ENCODE measurements at regions not wholly inside any gene's neighbourhood (a gene's known extent, or its start where the extent isn't known, plus 50 kb on each side); places are given as distances from the start of the nearest gene placed in this dataset.
"Not testable (repeated sequence)": the region's sequence is repeated elsewhere in the genome, so short reads cannot be mapped to it uniquely, and the experiment has no call there.

DNA sequence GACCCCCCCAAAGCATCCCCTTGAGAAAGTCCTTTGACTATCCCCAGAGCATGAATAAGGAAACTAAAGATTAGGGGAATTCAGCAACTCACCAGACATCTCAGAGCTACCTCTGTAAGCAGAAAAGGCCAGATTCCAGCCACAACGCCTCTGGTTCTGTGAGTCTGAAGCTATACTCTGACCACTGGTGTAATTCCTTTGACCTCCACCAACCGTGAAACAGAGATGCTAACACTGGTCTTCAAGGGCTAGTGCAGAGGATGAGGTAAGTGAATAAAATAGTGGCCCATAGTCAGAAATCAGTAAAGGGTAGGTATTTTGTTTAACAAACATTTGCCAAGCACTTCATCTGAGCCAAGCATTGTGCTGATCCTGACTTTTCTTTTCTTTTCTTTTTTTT, 353.4 kb downstream of the NPIPA8 start:
- no peak for DNase-seq

DNA sequence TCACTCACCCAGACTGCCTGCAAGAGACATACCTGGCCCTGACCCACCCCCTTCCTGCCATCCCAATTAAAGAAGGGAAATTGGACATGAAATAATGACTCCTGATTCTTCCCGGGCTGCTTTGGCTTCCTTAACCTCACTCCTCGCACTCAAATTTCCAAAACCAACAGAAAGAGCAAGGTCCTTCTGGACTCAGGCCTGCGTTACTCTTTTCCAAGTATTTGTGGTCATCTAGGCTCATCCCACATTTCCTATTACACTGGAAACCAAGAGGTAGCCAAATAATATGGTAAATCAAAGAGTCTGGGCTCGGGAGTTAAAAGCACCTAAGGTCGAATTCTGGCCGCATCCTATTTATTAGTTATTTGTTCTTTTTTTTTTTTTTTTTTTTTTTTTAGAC, 359.3 kb downstream of the NPIPA8 start:
- no peak for DNase-seq

DNA sequence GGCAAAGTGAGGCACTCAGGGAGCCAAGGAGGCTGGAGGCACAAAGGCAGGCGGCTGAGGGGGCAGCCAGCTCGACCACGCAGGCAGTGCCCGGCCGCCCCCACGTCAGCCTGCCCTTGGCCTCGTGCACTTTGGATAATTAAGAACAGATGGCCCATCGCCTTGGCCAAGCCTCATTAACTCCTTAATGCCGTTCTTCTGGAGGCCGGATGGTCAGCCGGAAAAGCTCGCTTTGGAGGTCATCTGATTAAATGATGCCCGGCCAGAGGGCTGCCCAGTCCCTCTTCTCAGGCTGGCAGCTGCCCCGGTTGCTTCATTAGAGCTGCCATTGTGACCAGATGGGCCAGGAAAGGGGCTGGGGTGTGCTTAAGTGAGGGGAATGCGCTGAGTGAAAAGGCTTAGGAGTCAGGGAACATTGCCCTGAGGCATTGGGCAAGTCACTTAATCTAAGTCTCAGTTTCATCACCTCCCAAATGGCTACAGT, 364.0 kb downstream of the NPIPA8 start:
- DNase-seq, result peak; percentile 71 to 89

DNA sequence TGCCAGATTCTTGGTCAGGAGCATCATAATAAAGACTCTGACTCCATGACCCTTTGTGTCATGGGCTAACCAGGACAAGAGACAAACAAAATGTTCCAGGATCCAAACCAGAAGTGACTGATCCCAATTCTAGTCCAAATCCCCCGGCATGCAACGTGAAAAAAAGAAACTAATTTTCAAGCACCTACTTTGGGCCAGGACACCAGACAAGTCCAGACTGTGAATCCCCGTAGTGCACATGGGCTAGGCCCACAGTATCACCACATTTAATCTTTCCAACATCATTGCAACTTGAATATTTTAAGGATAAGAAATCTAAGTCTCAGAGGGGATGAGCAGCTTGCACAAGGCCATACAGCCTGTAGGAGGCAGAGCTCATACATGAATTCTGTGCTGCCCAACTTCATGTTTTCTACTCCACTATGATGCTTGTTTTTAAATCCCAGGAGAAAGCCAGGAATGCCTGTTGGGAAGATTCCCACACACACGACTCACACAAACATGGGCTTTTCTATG, 365.7 kb downstream of the NPIPA8 start:
- peak in 1 of 2 experiments; percentile 18 for DNase-seq

DNA sequence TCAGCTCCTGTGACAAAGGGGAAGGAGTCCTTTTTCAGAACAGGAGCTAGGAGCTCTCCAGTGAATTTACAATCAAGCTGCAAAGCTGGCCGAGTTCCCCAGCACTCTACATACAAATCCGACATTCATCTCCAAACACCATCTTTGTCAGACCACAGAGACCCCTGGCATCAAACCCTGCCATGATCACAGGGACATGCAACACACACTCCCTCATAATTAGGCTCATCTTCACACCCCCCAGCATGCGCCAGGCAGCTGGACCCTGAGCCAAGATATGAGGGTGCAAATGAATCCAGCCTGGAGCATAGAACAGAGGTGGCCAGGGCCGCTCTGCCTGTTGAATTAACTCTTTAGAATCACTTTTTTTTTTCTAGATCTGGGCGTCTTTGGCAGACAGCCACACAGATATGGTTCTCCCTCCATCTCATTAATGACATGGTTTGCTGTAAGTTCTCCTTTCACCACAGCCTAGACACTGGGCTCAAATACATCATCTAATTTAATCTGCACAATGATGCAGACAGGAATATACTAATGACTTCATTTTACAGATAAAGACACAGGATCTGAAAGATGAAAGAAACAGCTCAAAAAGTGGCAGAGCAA, 366.3 kb downstream of the NPIPA8 start:
- DNase-seq, result no peak

DNA sequence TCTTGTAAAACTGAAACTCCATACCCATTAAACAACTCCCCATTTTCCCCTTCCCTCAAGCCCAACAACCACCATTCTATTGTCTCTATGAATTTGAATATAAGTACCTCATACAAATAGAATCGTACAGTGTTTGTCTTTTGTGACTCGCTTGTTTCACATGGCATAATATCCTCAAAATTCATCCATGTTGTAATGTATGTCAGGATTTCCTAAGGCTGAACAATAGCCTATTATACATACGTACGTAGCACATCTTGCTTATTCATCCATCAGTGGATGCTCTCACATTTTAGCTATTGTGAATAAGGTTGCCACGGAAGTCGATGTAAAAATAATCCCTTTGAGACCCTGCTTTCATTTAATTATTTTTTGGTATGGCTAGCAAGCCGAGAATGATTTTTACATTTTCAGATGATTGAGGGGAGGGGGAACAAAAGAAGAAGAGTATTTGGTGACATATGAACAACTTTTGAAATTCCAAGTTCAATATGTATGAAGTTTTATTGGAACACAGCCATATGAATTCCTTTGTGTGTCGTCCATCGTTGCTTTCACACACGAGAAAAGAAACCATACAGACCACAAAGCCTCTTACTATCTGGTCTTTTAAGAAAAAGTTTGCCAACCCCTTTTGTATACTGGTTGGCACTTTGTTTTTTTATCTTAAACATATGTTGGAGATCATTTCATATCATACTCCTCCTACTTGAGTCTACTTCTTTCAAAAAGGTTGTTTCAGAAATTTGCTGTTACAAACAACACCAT, 371.2 kb downstream of the NPIPA8 start:
- DNase-seq, result no peak

DNA sequence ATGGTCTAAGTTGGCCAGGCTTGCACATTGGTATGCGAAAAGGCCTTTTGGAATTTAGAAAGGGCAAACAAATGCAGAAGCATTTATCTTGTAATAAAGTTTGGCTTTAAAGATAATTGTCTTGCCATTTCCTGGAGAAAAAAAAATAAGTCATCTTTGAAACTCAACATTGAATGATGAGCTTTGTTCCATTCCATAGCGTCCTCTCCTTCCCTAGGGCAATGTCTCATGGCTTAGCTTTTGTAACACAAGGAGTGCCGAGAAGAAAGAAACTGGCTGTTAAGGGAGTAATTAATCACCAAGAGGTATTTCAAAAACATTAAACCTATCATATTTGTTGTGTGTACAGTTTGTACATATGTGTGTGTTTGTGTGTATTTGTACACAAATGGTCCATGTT, 372.3 kb downstream of the NPIPA8 start:
- DNase-seq, result no peak

DNA sequence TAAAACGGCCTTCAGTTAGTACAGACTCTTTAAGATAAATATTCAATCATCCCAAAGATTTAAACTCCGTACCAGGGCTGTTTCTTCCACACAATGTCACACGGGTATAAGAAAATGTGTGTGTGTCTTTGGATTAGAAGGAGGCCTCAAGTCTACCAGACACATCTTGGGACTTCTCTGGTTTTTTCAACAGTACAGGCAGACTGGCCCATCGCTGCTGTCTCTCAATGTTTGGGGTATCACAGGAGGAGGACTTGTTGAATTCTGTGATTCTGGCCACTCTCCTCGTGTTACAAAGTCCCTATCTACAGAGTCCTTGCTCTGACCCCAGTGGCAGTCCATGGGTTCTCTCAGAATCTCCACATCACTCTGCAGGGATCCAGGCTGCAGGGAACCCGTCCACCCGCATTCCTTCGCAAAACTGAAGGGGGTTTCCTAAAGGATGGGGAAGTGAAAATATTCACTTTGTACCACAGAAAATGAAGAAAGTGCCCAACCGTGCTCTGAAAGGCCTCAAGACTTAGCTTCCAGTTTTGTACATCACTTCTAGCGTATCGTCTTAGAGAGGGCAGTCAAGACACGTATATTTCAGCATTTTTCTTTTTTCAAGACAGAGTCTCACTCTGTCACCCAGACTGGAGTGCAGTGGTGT, 373.2 kb downstream of the NPIPA8 start:
- DNase-seq, result no peak

DNA sequence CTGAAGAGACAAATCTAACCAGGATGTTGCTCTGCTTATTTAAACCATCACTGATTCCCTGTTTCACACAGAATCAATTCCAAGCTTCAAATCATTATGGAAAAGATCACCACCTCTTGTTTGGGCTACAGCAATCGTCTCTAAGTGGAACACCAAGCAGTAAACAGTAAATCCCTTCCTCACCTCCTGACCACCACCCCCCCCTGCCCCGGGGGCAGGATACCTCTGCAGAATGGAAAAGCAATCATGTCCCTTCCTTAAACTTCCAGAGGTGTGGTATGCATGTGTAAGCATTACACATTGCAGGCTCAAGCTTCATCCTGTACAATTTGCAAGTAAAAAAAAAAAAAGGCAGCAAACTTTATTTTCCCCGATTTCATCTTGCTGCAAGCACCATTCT, 373.8 kb downstream of the NPIPA8 start:
- DNase-seq, result no peak

DNA sequence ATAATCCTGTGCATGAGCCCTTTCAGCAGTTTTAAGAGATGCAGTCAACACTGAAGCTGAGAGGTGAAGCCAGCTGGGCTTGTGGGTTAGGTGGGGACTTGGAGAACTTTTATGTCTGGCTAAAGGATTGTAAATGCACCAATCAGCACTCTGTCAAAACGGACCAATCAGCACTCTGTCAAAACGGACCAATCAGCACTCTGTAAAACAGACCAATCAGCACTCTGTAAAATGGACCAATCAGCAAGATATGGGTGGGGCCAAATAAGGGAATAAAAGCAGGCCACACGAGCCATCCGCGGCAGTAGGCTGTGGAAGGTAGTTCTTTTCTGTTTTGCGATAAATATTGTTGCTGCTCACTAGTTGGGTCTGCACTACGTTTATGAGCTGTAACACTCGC, 374.7 kb downstream of the NPIPA8 start:
- not testable (repeated sequence) for DNase-seq

DNA sequence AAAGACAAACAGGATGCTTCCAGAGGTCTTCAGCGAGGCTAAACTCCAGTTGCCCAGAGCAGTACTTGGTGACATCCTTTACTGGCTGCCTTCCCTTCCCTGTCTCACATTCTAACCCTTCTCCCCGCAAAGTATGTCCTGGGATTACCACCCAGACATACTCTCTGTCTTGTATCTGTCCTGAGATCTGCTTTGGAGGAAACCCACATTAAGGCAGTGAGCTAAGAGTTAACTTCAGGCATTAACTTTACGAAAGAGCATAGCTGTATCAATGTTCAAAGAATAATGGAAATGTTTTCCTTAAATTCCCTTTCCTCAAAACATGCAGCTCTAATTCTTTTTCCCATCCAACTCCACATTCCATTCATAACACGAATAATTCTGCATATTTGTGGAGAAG, 385.2 kb downstream of the NPIPA8 start:
- DNase-seq, result no peak

DNA sequence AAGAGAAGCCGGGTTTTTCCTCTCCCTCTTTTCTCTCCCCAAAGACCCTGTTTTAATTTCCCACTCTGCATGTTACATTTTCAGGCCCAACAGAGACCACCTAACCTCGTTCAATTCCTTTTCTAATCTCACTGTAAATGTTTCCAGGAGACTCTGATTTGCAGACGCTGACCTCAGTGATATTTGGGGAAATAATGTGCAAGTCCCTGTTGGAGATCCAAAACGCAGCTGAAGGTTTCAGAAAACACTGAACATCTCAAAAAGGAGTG, 386.6 kb downstream of the NPIPA8 start:
- no peak for DNase-seq

DNA sequence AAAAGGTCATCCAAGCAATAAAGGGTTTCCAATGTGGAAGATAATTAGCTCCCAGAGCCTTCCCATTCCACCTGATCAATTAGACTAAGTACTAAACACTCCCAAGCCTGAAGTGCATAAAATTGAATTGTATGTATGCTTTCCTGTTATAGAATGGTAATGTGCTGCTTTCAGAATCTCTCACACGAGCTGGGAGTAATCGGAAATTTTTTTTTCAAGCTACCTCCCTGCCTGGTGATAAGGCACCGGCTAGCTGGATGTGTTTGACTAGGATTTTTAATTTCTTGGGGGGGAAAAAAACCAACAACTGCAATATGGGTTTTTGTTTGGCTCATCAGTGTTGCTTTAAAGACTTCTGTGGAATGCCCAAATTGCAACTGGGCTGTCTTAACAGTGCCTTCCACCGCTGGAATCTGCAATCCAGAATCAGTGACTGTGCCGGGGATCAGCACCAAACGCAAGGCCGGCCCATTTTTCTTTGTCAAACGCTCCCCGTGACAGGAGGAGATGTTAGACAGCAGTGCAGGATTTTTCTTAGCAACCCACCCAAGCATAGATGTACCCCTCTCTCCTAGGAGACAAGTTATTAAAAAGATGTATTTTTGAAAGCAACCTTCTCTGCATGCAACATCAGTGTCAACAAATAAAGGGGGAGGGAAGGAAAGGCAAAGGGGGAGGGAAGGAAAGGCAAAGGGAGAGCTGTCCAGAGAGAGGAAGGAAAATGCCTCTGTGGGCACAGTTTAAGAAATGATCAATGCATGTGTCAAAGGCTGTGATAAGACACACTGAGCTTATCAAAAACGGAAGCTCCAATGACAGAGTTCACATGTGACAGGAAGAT, 387.2 kb downstream of the NPIPA8 start:
- no peak for DNase-seq

DNA sequence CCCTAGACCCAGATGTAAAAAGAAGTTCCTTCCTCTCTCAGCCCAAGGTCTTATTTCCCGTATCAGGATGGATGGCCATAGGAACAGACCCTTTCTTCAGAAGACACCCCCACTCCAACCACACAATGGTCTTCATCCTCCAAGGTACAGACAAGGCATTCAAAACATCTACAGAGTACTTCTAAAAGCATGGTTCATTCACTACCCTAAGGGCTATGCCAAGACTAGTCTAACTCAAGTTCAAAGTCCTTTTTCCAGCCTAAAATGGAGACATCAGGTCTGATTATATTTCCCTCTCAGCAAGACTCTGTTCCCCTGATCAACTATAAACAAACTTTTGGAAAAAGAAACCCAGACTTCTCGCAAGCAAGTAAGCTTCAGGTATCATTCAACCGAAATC, 388.9 kb downstream of the NPIPA8 start:
- no peak for DNase-seq

DNA sequence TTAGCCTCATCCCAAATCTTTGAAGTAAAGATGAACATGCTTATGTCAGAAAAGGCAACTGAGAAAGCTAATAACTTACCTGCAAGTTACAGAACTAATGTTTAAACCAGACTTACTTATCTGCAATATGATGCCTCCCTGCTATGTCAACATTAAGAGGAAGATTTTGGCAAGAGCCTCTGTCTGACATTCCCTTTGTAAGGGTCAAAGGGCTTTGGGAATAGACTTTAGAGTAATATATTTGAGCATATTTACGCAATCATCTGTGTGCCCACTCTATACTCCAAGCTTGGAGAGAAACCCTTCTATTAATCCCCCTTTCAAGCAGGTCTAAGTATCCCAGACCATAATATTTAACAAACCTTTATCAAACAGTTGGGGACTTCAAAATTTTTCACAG, 389.4 kb downstream of the NPIPA8 start:
- no peak for DNase-seq

DNA sequence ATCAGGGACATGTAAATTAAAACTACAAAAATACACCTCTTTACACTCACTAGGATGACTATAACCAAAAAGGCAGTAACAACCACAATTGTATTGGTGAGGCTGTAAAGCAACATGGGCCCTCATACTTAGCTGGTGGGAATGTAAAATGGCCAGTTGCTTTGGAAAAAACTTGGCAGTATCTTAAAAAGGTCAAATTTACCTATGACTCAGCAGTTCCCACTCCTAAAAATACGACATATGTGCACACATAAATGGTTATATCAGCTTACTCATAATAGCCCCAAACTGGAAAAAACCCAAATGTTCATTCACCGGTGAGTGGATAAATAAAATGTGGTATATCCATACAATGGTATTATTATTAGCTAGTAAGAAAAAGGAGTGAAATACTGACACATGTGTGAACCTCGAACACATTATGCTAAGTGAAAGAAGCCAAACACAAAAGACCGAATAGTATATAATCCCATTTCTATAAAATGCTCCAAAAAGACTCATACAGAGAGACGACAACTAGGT, 391.4 kb downstream of the NPIPA8 start:
- DNase-seq, result peak in 1 of 2 experiments; percentile 13

DNA sequence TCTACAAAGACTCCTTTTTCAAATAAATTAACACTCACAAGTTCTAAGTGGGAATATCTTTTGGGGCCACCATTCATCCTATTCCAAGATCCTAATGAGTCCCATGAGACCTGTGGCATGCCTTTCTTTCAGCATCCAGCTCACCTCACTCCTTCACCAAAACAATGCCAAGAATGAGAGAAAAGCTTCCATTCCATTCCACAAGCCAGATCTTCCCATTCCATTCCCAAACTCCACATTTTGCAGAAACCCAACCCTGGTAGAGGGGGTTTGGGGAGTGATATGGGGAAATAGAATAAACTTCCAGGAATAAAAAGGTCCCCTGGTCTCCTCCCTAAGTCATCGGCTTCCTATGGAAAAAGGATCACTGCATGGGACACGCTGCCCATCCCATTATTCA, 392.2 kb downstream of the NPIPA8 start:
- DNase-seq, result no peak

DNA sequence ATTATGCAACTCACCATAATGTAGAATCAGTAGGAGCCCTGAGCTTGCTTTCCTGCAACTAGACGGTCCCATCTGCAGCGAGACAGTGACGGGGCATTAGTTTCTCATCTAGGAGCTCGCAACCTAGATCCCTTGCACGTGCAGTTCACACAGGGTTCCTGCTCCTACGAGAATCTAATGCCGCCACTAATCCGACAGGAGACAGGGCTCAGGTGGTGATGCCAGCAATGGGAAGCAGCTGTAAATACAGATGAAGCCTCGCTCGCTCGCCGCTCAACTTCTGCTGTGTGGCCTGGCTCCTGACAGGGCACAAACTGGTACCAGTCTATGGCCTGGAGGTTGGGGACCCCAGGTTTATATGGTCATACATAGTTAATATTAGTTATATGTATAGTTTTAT, 394.5 kb downstream of the NPIPA8 start:
- DNase-seq, result peak; percentile 12 to 69

DNA sequence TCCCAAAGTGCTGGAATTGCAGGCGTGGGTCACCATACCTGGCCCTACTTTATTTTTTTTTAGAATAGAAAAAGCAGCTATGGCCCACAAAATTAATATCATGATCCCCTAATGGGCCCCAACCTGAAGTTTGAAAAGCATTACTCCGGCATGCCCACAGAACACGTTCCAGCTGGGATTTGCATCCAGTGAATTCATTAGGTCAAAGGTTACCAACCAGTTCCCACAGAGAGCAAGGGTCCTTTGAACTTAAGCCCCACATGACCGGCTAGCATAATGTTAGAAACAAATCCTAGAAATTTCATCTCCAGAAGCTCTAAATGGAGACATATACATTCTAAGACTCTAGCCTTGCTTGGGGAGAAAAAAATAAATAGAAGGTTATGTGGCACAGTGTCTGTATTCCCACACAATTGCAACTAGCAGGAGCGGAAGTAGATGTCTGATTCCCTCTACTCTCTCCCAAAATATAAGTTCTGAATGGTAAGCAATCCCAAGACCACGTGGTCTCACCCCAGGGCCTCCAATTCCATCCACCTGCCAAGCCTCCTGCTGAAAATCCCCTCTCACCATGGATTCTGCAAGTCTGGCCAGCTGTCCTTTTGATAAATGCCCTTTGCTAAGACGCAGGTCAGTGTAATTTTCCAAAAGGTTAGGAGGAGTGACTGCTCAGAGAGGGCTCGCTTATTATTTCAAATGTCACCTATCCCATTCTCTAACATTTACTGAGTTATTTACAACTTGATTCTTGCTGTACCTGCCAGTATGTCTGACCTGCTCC, 395.8 kb downstream of the NPIPA8 start:
- DNase-seq, result peak; percentile 64 to 85

DNA sequence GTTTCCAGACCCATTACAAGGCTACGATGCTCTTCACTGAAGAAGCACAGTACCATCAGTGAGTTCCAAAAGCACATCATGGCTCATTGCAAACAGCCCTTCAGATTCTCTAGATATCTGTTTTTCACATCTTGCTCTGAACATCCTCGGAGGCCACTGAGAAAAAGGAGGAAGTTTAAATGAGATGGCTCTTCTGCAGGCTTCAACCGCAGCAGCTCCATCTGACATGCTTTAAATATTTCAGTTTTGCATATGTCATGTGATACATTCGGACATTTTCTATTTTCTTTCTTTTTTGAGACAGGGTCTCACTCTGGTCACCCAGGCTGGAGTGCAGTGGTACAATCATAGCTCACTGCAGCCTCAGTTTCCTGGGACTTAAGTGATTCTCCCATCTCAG, 396.8 kb downstream of the NPIPA8 start:
- no peak for DNase-seq

DNA sequence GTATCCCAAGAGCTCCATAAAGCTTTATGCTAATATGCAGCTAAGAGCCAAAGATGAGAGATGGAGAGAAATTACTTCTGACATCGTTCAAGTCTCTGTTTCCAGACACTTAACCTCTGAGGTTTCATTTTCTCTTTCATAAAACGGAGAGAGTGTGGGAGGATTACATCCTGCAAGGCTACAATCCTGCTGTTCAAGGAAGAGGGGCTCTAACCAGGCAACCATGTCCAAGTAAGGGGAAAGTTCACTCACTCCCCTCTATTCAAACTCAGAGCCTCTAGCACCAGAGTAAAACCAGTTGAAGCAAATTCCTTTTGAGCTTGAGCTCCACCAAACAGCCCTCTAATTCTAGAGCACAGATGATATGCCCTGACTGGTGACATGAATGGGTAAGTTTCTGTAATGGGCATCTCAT, 397.4 kb downstream of the NPIPA8 start:
- no peak for DNase-seq

DNA sequence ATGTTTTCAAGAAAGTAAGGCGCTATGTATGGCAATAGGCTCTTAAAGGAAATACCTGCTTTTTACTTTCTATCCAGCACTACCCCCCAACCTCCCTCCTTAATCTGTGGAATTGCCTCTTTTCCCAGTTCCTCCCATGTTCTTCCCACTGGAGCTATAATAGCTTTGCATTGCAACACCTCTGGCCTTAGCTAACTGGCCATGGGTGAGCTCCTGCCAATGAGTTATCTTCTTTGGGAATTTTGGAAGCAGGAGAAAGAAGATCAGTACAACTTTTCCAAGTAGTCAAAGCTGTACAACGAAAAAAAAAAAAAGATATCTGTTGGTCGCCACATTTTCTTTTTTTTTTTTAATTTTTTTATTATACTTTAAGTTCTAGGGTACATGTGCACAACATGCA, 398.0 kb downstream of the NPIPA8 start:
- DNase-seq, result no peak

All from NCI-H524 (cell line).